Middle frontal gyrus (tissue), 1 donor: ENCODE measurements at regions not wholly inside any gene's neighbourhood (a gene's known extent, or its start where the extent isn't known, plus 50 kb on each side); places are given as distances from the start of the nearest gene placed in this dataset.
"Not testable (repeated sequence)": the region's sequence is repeated elsewhere in the genome, so short reads cannot be mapped to it uniquely, and the experiment has no call there.

ENCODE experiments used
- DNase-seq: peaks from one replicate; pipeline ENCODE4 v3.0.0-alpha.2; 2015; ENCODE audit warnings: low spot score; ENCODE audit errors: extremely low spot score

DNA sequence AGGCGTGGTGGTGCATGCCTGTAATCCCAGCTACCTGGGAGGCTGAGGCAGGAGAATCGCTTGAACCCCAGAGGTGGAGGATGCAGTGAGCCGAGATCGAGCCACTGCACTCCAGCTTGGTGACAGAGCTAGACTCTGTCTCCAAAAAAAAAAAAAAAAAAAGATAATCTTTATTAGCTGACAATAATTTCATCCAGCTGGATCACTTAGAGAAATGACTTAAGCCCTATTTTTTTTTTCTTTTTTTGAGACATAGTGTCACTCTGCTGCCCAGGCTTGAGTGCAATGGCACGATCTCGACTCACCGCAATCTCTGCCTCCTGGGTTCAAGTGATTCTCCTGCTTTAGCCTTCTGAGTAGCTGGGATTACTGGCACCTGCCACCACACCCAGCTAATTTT, 51.6 kb upstream of the MAP4K4 start:
- not testable (repeated sequence) for DNase-seq

GRCh38 chr2:101644842-101645383, 52.6 kb upstream of the MAP4K4 start:
- DNase-seq = no peak

DNA sequence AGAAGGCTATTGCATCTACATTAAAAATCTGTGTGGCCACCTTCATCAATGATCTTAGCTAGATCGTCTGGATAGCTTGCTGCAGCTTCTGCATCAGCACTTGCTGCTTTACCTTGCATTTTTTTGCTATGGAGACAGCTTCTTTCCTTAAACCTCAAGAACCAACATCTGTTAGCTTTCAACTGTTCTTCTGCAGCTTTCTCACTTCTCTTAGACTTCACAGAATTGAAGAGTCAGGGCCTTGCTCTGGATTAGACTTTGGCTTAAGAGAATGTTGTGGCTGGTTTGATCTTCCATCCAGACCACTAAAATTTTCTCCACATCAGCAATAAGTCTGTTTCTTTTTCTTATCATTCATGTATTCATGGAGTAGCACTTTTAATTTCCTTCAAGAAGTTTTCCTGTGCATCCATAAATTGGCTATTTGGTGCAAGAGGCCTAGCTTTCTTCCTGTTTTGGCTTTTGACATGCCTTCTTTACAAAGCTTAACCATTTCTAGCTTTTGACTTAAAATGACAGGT, 54.4 kb upstream of the MAP4K4 start:
- DNase-seq = no peak

DNA sequence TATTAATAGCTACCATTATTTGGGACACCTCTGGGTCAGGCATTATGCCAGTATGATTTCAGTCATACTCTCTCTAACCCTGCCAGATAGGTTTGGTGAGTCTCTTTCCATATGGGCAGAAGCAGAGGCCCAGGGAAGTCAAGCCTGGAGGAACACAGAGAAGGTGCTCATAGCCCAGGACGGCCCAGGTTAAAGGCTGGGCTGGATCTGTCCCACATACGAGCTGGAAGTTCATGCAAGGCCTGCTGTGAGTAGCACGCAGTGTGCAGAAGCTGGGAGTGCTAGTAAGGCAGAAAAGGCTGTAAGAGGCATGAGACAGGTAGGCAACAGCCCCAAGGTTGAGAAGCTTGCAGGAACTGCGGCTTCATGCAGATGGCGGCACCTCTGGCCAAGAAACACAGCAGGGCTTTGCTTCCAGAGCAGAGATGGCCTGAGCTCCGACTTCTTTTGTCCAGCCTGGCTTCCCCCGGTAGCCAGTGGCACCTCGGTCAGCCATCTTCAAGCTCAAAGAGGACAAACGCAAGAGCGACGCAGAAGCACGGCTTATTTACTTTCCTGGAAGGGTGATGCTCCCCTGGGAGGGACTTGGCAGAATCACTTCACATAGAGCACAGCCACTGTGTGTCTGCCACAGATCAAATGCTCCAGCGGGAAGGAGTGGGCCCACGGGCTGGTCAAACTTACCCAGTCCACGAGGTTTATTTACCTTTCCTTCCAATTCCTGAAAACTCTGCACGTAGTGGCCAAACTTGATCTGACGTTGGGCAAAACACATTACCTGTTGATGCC, 58.5 kb upstream of the MAP4K4 start:
- DNase-seq = no peak

DNA sequence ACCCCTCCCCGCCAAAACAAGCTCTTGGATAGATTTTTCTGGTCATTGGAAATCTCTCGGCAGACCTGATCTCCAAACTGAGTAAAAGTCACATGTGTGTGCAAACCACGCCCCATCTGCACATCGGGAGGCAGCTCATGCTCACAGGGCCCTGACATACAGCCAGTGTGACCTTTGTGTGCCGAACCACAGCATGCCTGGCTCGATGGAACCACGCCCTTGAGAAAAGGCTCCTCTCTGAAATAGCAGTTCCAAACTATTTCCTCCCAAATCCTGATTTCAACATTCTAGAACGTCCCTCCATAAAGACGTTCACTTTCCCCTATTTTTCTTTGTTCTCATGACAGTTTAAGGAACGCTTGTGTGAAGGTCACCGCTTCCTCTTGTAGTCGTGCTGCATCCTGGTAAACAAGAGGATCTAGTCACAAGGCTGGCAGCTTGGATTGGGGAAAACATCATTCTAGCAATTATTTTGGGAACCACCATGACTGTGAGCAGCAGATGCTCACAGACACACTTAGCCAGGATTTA, 59.3 kb upstream of the MAP4K4 start:
- no peak for DNase-seq

DNA sequence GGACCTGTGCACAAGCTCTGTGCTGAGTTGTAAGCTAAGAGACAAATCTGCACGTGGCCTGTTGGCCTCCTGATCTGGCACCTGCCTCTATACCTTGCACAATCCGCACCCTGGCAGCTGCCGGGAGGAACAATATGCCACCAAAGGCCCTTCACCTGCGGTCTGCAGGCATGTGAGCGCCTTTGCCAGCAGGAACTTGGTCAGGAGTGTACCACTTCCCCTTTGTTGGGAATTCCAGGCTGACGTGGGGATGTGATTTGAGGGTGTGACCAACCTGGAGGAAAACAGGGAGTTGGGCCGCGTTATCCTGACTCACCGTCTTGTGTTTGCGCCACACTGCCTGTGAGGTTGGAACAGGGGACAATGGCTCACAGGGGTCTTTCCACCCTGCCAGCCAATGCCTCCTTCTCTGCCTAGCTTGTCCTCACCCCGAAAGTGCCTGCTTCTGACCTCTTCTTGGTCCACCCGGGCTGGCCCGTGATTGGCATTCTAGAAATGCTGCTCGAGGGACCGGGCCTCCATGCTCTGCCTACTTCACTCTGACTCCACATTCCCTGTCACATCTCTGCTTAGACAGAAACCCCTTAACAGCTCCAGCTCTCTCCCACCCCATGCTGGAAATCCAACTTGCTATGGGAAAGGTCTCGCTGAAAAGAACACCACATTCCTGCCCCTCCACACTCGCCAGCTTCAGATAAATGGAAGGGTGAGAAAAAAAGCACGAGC, 67.1 kb upstream of the MAP4K4 start:
- DNase-seq = no peak

DNA sequence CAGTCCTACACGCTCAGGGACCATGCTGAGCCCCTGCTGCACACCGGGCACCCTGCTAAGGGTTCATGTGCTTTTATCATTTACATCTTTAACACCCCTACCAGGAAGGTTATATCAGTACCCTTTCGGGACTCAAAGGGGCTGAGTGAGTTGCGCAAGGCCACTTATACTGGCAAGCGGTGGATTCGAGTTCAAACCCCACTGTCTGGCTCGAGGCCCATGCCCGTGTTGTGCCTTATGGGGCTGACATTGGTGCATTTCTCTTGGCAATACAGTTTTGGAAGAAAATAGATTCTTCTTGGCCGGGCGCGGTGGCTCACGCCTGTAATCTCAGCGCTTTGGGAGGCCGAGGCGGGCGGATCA, 69.5 kb upstream of the MAP4K4 start:
- no peak for DNase-seq

DNA sequence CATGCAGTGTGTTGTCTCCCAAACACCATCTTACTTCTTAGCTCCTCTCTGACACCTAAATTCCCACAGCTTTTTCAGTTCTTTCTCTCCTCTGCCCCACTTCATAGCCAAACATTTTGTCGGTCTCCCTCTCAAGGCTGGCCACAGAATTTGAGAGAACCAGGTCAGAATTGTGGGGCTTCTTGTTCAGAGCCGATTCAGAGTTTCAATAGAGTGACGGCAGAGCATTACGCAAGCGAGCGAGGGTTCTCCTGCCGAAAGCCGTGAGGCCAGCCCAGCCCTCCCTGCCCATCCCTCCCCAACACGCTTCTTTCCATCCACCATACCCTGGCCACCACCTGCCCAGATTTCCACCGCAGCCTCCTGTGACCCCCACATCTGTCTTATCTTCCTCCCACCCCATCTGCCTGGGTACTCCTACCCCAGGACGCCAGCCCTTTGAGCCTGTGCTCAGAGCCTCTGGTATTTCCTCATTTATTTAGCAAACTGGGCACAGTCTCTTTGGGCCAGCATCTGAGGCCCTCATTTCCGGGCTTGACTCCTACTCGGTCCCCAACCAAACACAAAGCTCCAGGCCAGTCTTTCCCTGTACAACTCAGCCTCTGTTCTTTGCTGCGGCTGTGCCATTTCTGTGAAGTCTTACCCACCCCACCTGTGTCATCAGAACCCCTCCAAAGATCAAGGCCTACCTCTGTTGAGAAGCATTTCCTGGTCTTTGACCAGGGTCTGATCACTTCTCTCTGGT, 70.0 kb upstream of the MAP4K4 start:
- DNase-seq = no peak

DNA sequence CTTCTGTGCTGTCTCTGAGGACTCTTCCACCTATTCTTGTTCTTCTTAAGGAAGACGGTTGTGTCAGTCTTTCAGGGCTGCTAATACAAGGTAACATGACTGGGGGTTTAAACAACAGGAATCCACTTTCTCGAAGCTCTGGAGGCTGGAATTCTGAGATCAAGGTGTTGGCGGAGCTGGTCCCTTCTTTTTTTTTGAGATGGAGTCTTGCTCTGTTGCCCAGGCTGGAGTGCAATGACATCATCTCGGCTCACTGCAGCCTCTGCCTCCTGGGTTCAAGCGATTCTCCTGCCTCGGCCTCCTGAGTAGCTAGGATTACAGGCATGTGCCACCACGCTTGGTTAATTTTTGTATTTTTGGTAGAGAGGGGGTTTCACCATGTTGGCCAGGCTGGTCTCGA, 71.7 kb upstream of the MAP4K4 start:
- not testable (repeated sequence) for DNase-seq

GRCh38 chr2:101625387-101625786, 72.1 kb upstream of the MAP4K4 start:
- no peak for DNase-seq

GRCh38 chr2:101624706-101625332, 72.7 kb upstream of the MAP4K4 start:
- no peak for DNase-seq

DNA sequence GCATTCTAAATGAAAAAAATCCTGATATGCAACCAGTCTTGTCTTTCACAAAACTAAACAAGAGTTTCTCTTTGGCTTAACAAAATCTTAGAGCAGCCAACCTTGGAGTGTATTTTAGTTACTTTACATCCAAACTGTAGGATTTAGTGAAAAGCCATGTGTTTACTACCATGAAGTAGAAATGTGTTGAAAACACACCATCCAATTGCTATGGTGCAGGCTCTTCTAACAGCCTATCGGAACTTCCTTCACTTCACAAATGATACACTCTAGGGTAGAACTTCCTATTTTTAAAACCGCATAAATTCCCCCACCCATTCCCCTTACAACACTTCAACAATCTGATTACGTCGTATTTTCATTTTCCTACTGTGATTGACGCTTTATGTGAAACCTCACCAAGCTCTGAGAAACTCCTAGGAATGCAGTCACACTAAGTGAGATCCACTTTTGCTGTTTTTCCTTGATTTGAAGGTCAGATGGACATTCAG, 74.4 kb upstream of the MAP4K4 start:
- no peak for DNase-seq

DNA sequence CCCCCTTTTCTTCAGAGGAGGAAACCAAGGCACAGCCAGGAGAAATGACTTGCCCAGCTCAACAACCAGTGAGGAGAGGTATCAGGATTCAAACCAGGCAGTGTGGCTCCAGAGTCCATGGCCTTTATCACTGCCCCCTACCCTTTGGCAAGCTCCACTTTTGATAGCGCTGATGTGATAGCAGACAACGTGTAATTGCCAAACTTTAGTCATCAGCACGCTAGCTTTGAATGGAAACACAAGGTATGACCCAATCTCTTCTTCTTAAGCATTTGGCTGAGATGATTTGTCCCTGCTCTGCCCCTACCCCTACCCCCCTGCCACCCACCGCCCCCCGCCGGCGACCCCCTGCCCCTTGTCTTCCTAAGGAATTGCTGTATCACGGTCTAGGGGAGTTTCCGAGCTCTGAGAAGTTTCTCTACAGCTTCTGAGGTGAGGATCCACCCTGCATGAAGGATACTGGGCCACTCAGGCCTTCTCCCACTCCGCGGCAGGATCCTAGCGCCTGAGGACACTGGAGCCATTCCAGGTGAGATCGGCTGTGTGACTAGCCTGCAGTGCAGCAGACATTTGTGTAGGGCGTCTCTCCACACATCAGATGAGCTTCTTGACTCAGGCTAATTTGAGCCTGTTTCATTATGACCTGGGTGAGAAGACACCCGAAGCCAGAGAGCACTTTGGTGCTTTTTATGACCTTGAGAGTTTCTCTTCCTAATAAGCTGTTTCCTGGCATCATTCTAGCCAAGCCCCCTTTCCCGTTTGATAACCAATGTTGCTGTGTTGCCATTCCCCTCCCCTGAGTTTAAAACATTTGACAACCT, 75.1 kb upstream of the MAP4K4 start:
- no peak for DNase-seq

- no peak for DNase-seq
Observed at GRCh38 chr2:101619191-101619591, 78.3 kb upstream of the MAP4K4 start.

DNA sequence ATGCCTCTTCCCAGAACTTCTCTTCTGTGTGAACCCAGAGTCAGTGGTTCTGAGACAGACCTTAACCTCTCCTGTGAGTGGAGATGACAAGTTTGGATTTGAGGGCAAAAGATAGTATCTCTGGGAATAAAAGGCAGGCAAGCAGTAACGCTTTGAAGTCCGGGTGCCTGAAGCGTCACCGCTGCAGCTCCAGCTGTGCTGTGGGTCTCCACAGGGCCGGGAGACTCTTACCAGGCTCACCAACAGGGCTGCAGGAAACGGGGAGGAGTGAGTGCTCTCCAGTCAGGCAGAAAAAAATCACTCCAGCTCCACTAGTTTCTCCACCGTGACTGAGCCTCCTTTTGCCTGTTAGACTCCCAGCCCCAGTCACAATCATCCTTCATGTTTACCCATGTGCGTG, 79.7 kb upstream of the MAP4K4 start:
- no peak for DNase-seq

GRCh38 chr2:101617188-101617587, 80.3 kb upstream of the MAP4K4 start:
- DNase-seq = no peak

GRCh38 chr2:101614127-101614759, 83.3 kb upstream of the MAP4K4 start:
- DNase-seq = no peak

GRCh38 chr2:101613056-101613704, 84.3 kb upstream of the MAP4K4 start:
- DNase-seq = no peak

DNA sequence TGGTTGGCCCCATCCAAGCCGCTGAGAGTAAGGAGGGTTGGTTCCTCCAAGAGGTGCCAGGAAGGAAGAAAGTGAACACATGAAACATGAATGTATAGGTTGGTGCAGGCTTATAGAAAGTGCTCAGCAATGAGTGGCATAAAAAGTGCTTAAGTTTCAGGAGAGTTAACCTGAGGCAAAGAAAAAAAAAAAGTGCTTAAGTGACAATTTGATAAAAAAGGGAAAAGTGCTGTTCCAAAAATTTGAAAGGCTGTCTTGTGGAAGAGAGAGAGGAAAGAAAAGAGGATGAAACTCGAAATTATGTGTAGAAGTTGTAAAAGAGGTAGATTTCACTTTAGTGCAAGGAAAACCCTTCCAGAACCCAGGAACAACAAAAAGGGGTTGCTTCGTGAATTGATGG, 85.5 kb upstream of the MAP4K4 start:
- DNase-seq = no peak
